NCI-H1417 treated with DMSO at 0.1 percent for 48 hours (cell line): ENCODE measurements at regions not wholly inside any gene's neighbourhood (a gene's known extent, or its start where the extent isn't known, plus 50 kb on each side); places are given as distances from the start of the nearest gene placed in this dataset.
"Not testable (repeated sequence)": the region's sequence is repeated elsewhere in the genome, so short reads cannot be mapped to it uniquely, and the experiment has no call there.

ENCODE experiments used
- DNase-seq: peaks from one replicate; lab custom pipeline; 2025; lab: John Stamatoyannopoulos, UW

- DNase-seq, result not testable (repeated sequence)
Observed at GRCh38 chr4:3633277-3633676, 101.1 kb upstream of the LRPAP1 start.

DNA sequence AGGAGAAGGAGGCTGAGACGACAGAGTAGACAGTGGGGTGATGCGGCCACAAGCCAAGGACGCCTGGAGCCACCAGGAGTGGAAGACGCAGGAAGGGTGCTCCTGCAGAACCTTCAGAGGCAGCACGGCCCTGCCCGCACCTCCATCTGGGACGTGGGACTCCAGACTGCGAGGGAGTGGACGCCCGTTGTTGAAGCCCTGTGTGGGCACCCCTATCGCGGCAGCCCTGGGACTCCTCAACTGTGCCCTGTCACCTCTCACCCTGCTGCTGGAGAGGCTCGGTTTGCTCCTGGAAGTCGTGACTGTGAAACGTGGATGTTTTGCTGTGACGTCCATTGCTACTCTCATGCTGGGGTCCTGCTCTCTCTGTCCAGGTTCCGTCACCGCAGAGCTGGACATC, 100.6 kb upstream of the LRPAP1 start:
- not testable (repeated sequence) for DNase-seq

DNA sequence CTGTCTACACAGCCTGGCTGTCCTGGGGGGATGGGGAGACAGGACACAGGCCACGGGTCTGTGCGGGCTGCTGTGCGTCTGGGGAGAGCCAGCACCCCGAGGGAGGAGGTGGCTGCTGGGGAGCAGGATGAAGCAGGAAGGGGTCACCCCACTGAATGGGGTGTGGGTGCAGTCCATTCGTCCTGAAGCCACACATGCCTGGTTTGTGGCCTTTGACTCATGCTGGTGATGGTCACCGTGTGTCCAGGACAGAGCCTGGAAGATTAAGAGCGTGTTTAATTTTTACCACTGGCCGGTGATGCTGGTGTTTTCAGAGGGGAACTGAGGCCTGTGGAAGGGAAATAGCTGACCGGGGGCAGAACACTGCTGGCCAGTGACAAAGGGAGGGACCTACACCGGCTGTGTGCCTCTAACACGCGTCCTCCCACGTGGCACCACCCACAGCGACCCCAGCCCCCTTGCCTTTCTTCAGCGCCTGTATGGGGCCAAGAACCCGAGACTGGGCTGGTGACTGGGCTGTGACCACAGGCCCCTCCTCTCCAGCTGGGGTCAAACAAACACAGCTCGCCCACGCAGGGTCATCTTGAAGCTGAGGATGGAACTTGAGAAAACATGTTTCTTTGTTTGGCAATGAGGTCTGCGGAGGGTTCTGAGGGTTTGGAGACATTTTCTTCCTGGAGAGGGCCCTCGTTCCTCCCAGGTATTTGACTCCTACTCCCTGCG, 99.5 kb upstream of the LRPAP1 start:
- DNase-seq, result not testable (repeated sequence)

GRCh38 chr4:3630598-3631543, 98.6 kb upstream of the LRPAP1 start:
- no peak for DNase-seq

DNA sequence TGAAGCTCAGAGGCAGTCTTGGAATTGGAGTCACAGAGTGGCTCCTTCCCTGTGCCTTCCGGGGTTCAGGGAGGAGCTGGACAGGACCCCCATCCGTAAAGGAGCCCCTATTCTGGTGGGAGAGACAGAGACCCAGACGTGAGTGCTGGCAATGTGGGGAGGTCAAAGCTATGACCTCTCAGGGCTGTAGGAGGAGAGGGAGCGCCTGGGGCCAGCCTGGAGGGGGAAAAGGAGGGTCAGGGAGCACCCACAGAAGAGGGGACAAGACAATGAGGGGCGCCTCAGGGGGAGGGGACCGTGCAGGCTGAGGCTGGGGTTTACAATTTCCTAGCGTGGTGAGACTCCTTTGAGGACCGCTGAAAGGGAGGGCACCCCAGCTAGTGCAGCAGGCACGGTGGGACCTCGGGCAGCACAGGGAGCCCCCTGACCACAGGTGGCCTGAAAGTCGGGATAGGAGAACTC, 97.9 kb upstream of the LRPAP1 start:
- no peak for DNase-seq

GRCh38 chr4:3629665-3630064, 97.4 kb upstream of the LRPAP1 start:
- no peak for DNase-seq

GRCh38 chr4:3629176-3629575, 97.0 kb upstream of the LRPAP1 start:
- DNase-seq, result not testable (repeated sequence)

DNA sequence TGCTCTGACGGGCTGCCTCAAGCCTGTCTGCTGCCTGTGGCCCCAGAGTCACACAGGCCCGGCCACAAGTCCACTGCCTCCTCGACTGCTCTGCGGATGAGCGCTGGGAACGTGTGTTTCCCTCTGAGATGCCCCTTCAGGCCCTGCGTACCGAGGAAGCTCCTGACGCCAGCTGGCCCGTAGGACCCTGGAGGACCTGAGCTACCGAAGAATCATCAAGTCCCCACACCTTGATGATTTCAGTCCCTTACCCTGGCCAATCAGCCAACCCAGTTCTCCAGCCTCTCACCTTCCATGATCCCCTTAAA, 96.6 kb upstream of the LRPAP1 start:
- no peak for DNase-seq

GRCh38 chr4:3627967-3628867, 96.0 kb upstream of the LRPAP1 start:
- DNase-seq, result not testable (repeated sequence)

DNA sequence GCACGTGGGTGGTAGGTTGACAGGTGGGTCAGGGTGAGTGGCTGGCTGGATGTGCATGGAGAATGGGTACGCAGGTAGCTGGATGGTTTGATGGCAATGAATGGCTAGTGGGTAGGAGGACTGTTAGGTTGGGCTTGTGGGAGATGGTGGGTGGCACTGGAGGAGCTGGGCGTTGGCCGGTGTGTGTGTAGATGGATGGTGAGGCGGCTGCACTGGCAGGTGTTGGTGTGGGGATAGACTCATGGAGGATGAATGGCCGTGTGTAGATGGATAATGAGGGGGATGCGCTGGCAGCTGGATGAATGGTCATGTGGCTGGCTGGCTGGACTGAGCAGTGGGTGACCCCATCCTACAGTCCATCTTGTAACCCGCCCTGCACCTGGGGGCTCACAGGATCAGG, 95.2 kb upstream of the LRPAP1 start:
- not testable (repeated sequence) for DNase-seq

GRCh38 chr4:3626131-3626884, 94.1 kb upstream of the LRPAP1 start:
- DNase-seq, result not testable (repeated sequence)

- DNase-seq, result not testable (repeated sequence)
Observed at GRCh38 chr4:3625286-3625875, 93.2 kb upstream of the LRPAP1 start.

- not testable (repeated sequence) for DNase-seq
Observed at GRCh38 chr4:3623809-3624329, 91.6 kb upstream of the LRPAP1 start.

DNA sequence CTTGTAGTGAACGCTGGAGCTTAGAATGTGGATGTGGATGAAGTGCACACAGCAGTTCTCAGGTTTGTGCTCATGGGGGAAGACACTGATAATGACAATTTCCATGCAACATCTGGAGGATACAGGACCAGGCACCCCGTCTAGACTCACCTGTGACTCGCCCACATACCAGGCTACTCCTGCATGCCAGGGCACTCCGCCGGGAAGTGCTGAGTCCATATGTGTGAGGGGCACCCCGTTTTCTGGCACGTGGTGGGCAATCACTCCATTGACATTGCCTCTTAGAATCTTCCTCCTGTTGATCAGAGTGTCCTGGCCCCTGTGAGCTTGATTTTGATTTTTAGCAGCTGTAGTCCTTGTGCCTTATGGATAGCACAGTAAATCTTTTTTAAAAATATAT, 90.9 kb upstream of the LRPAP1 start:
- no peak for DNase-seq

DNA sequence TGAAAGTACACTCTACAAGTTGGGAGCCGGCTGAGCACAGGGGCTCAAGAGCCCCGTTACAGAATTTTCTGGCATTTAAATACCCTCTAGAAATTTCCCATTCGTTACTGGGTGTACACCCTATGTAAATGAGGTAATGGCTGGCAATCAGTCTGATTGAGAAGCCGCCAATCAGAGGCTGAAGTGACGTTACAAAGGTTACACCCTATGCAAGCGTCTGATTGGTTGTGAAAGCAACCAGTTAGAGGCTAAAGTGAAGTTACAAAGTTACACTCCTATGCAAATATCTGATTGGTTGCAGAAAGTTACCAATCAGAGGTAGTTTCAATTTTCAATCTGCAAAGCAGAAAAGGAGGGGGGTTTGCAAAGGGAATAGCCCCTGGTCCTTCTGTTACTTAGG, 88.1 kb upstream of the LRPAP1 start:
- not testable (repeated sequence) for DNase-seq

DNA sequence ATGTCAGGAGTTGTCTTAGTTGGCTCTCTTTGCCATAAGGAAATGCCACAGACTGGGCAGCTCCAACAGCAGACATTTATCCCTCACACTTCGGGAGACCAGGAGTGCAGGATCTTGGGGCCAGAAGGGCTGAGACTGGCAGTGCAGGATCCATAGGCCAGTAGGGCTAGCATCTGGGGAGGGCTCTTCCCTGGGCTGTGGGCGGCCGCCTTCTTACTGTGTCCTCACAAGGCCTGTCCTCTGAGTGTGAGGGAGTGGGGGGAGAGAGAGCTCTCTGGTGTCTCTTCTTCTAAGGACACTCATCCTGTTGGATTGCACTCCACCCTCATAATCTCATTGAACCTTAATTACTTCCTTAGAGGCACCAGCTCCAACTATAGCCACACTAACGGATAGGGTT, 87.5 kb upstream of the LRPAP1 start:
- not testable (repeated sequence) for DNase-seq

GRCh38 chr4:3618341-3618740, 86.1 kb upstream of the LRPAP1 start:
- not testable (repeated sequence) for DNase-seq

- DNase-seq, result no peak
Observed at GRCh38 chr4:3615386-3616286, 83.4 kb upstream of the LRPAP1 start.

DNA sequence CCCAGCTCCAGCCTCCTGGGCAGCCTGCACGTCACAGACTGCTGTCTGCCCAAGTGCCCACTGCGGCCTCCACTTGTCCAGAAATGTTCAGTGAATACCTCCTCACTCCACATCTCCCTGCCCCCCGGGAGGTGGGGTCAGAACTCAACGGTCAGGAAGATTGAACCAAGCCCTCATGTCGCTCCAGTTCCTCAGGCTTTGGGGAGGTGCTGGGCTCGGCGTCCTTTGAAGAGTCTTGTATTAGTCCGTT, 82.4 kb upstream of the LRPAP1 start:
- DNase-seq, result no peak
